ENCODE measurements at regions not wholly inside any gene's neighbourhood (a gene's known extent, or its start where the extent isn't known, plus 50 kb on each side); places are given as distances from the start of the nearest gene placed in this dataset.

DNA sequence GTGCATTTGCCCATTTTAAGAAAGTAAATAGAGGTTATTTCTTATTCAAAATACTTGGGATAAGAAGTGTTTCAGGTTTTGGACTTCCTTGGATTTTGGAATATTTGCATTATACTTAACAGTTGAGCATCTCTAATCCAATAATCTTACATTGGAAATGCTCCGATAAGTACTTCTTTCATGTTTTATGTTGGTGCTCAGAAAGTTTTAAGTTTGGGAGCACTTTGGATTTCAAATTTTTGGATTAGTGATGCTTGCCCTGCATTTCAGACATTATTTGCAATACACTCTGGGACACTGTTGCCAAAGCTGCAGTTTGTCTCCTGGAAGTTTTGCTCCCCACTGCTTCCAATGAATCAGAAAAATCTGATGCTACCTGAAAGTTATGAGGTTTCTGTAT is 691.9 kb upstream of the SLITRK6 start:
- TF ChIP-seq GATA2 (IDR thresholded peaks at IDR 0.05; ENCODE audit: low read depth, low read length), result no peak
- TF ChIP-seq GATA3 (IDR thresholded peaks at IDR 0.05; ENCODE audit: low read depth, low read length), result no peak
